H1 (cell line): ENCODE measurements at regions not wholly inside any gene's neighbourhood (a gene's known extent, or its start where the extent isn't known, plus 50 kb on each side); places are given as distances from the start of the nearest gene placed in this dataset.

Experiments used
- CTCF ChIA-PET: fragments of 300-600 bp; sonication (Branson Sonifier 250); formaldehyde crosslinking; loops from one replicate; lab custom pipeline; 2021; ENCODE audit not compliant: partially characterized antibody; lab: Charles Lee
- POLR2A ChIA-PET: fragments of 300-600 bp; sonication (Branson Sonifier 250); formaldehyde crosslinking; loops from one replicate; lab custom pipeline; 2021; ENCODE audit warnings: inconsistent platforms; ENCODE audit not compliant: partially characterized antibody; lab: Charles Lee
- DNase-seq, 2 experiments: peaks; one replicate each; pipeline versions ENCODE4 v3.0.0 to v3.0.0-alpha.2; 2010 to 2022; ENCODE audit warnings: low spot score in 2 of 2, low read depth in 1 of 2, mixed read lengths in 1 of 2
- FAIRE-seq: peaks from 2 replicates; lab custom pipeline; 2011; peaks lifted over from hg19 to GRCh38; lab: Jason Lieb, UNC
- H2AFZ ChIP-seq: 2 replicates; pipeline ENCODE4 v1.8.1; 2012; ENCODE audit warnings: low read length, inconsistent platforms
- H2AK5ac ChIP-seq: 2 replicates; pipeline ENCODE4 v1.6.1; 2013; ENCODE audit warnings: low read depth, low read length
- H2BK120ac ChIP-seq: replicated peaks from 2 replicates; pipeline ENCODE3; 2013; ENCODE audit warnings: low read depth, low read length, inconsistent platforms
- H2BK12ac ChIP-seq: 2 replicates; pipeline ENCODE4 v1.6.1; 2013; ENCODE audit warnings: low read depth, low read length
- H2BK15ac ChIP-seq: 2 replicates; pipeline ENCODE4 v1.6.1; 2013; ENCODE audit warnings: low read length
- H2BK20ac ChIP-seq: 2 replicates; pipeline ENCODE4 v1.6.1; 2013; ENCODE audit warnings: low read length
- H2BK5ac ChIP-seq: 2 replicates; pipeline ENCODE4 v1.6.1; 2013; ENCODE audit warnings: low read depth, low read length
- H3K14ac ChIP-seq: 2 replicates; pipeline ENCODE4 v1.6.1; 2013; ENCODE audit warnings: inconsistent platforms; ENCODE audit not compliant: insufficient read length
- H3K18ac ChIP-seq: 2 replicates; pipeline ENCODE4 v1.6.1; 2013; ENCODE audit warnings: low read length; ENCODE audit errors: extremely low read depth
- H3K23ac ChIP-seq: 2 replicates; pipeline ENCODE4 v1.6.1; 2013; ENCODE audit warnings: inconsistent platforms; ENCODE audit not compliant: insufficient read length
- H3K23me2 ChIP-seq: 2 replicates; pipeline ENCODE4 v1.6.1; 2013; ENCODE audit warnings: low read depth, low read length
- H3K27ac ChIP-seq: 2 replicates; pipeline ENCODE4 v1.6.1; 2011; ENCODE audit warnings: low read depth, low read length, inconsistent platforms
- H3K27me3 ChIP-seq, 4 experiments: replicated peaks in 1 of 4; 1 replicate in 1 of 4; 2 replicates in 3 of 4; pipeline versions ENCODE4 v1.6.1 to v1.8.1; 2011 to 2013; ENCODE audit warnings: low read length in 3 of 4, mild to moderate bottlenecking in 3 of 4, inconsistent platforms in 2 of 4, mixed read lengths in 2 of 4, moderate library complexity in 1 of 4; ENCODE audit not compliant: control insufficient read depth in 3 of 4, insufficient read depth in 3 of 4; ENCODE audit errors: extremely low read depth in 1 of 4
- H3K36me3 ChIP-seq, 4 experiments: 2 replicates each; pipeline versions ENCODE4 v1.6.1 to v1.8.1; 2011 to 2013; ENCODE audit warnings: mild to moderate bottlenecking in 4 of 4, low read length in 3 of 4, moderate library complexity in 2 of 4, control low read depth in 1 of 4, inconsistent platforms in 1 of 4; ENCODE audit not compliant: insufficient read depth in 4 of 4, control insufficient read depth in 2 of 4
- H3K4ac ChIP-seq: replicated peaks from 2 replicates; pipeline ENCODE3; 2013; ENCODE audit warnings: low read length, low read depth, mixed read lengths, inconsistent platforms; ENCODE audit not compliant: insufficient read length
- H3K4me1 ChIP-seq, 4 experiments: replicated peaks in 1 of 4; 1 replicate in 1 of 4; 2 replicates in 3 of 4; pipeline versions ENCODE4 v1.6.1 to v1.8.1; 2011 to 2013; ENCODE audit warnings: low read length in 3 of 4, inconsistent platforms in 2 of 4, mixed read lengths in 1 of 4; ENCODE audit not compliant: insufficient read depth in 4 of 4, control insufficient read depth in 3 of 4
- H3K4me2 ChIP-seq, 2 experiments: 2 replicates each; pipeline versions ENCODE4 v1.6.1 to v1.8.1; 2011 to 2013; ENCODE audit warnings: low read depth in 2 of 2, low read length in 2 of 2, control low read depth in 1 of 2, inconsistent platforms in 1 of 2, mild to moderate bottlenecking in 1 of 2; ENCODE audit not compliant: insufficient read depth in 1 of 2
- H3K4me3 ChIP-seq, 4 experiments: fragments of 200-600, 300-600 bp in 1 of 4; sonication (generic), shearing (Covaris generic), sonication (Bioruptor Twin) in 1 of 4; 2 replicates each; pipeline versions ENCODE4 v1.5.1 to v1.8.1; 2011 to 2016; ENCODE audit warnings: low read length in 4 of 4, low read depth in 3 of 4, control low read depth in 2 of 4, inconsistent platforms in 2 of 4, mild to moderate bottlenecking in 2 of 4, mixed read lengths in 1 of 4, moderate library complexity in 1 of 4; ENCODE audit not compliant: insufficient read depth in 2 of 4; ENCODE audit errors: extremely low read depth in 1 of 4
- H3K56ac ChIP-seq: replicated peaks from 2 replicates; pipeline ENCODE3; 2013; ENCODE audit warnings: low read depth, mild to moderate bottlenecking, mixed read lengths, low read length, inconsistent platforms; ENCODE audit not compliant: insufficient read length
- H3K79me1 ChIP-seq: 2 replicates; pipeline ENCODE4 v1.6.1; 2013; ENCODE audit warnings: low read depth, low read length, control low read depth
- H3K79me2 ChIP-seq, 2 experiments: 2 replicates each; pipeline versions ENCODE4 v1.6.1 to v1.8.1; 2012 to 2013; ENCODE audit warnings: low read length in 2 of 2, mild to moderate bottlenecking in 2 of 2, inconsistent platforms in 1 of 2; ENCODE audit not compliant: insufficient read depth in 2 of 2, control insufficient read depth in 1 of 2
- H3K9ac ChIP-seq, 4 experiments: replicated peaks in 1 of 4; 1 replicate in 1 of 4; 2 replicates in 3 of 4; pipeline versions ENCODE4 v1.6.1 to v1.8.1; 2011 to 2013; ENCODE audit warnings: low read depth in 3 of 4, low read length in 3 of 4, control low read depth in 2 of 4, mild to moderate bottlenecking in 2 of 4, moderate library complexity in 2 of 4, inconsistent platforms in 1 of 4; ENCODE audit errors: extremely low read depth in 1 of 4
- H3K9me3 ChIP-seq, 2 experiments: 2 replicates each; pipeline versions ENCODE4 v1.6.1 to v1.8.1; 2012 to 2013; ENCODE audit warnings: mild to moderate bottlenecking in 2 of 2, moderate library complexity in 2 of 2, control low read depth in 1 of 2, inconsistent platforms in 1 of 2, low read depth in 1 of 2, low read length in 1 of 2, mixed read lengths in 1 of 2; ENCODE audit not compliant: insufficient read depth in 2 of 2
- H4K20me1 ChIP-seq, 2 experiments: replicated peaks in 1 of 2; 2 replicates each; pipeline versions ENCODE3 to v1.8.1; 2011 to 2013; ENCODE audit warnings: inconsistent platforms in 2 of 2, low read length in 2 of 2, mild to moderate bottlenecking in 1 of 2; ENCODE audit not compliant: insufficient read depth in 2 of 2, control insufficient read depth in 1 of 2
- H4K5ac ChIP-seq: 2 replicates; pipeline ENCODE4 v1.6.1; 2013; ENCODE audit warnings: low read length, low read depth, mixed read lengths, inconsistent platforms; ENCODE audit not compliant: insufficient read length
- H4K8ac ChIP-seq: 2 replicates; pipeline ENCODE4 v1.8.0; 2013; ENCODE audit warnings: mild to moderate bottlenecking, moderate library complexity, low read length, inconsistent platforms; ENCODE audit not compliant: insufficient read depth; ENCODE audit errors: extremely low read depth
- H4K91ac ChIP-seq: replicated peaks from 2 replicates; pipeline ENCODE3; 2013; ENCODE audit warnings: low read length, mixed read lengths, inconsistent platforms; ENCODE audit not compliant: insufficient read length
- BACH1 ChIP-seq: IDR thresholded peaks from 2 replicates; pipeline ENCODE4 v1.6.1; 2012; ENCODE audit warnings: low read length, improper control_type of control experiment
- BCL11A ChIP-seq, 2 experiments: IDR thresholded peaks; one replicate each; pipeline ENCODE4 v1.6.1; 2011; ENCODE audit warnings: low read depth in 2 of 2, low read length in 2 of 2, mild to moderate bottlenecking in 2 of 2
- CBX8 ChIP-seq: fragments of 300-800, 300-1000 bp; sonication (generic); IDR thresholded peaks from 2 replicates; pipeline ENCODE4 v1.7.1; 2016; ENCODE audit warnings: low read depth, low read length, borderline replicate concordance
- CEBPB ChIP-seq: IDR thresholded peaks from 2 replicates; pipeline ENCODE4 v1.6.1; 2012; ENCODE audit warnings: low read depth, low read length
- CHD1 ChIP-seq: IDR thresholded peaks from 2 replicates; pipeline ENCODE4 v1.6.1; 2012; ENCODE audit warnings: low read depth, low read length, improper control_type of control experiment
- RNF2 ChIP-seq: fragments of 200-900, 300-1000 bp; sonication (generic); IDR thresholded peaks from 2 replicates; pipeline ENCODE4 v1.7.1; 2016; ENCODE audit warnings: borderline replicate concordance, low read depth, mild to moderate bottlenecking, antibody characterized with exemption, low read length; ENCODE audit not compliant: poor library complexity, severe bottlenecking; ENCODE audit errors: missing control alignments
- SIRT6 ChIP-seq: IDR thresholded peaks from one replicate; pipeline ENCODE4 v1.7.1; 2012; ENCODE audit warnings: low read length, inconsistent platforms
- SUZ12 ChIP-seq: fragments of 200-600 bp; sonication (generic); IDR thresholded peaks from 2 replicates; pipeline ENCODE4 v1.6.1; 2012; ENCODE audit warnings: mild to moderate bottlenecking, inconsistent platforms, low read length, moderate library complexity, mixed read lengths
- YY1 ChIP-seq: IDR thresholded peaks from 2 replicates; pipeline ENCODE4 v1.6.1; 2011; ENCODE audit warnings: low read depth, mild to moderate bottlenecking, low read length
- WGBS, 2 experiments: shearing (Covaris generic) in 1 of 2; methylation state at CpG; one replicate each; pipeline versions ENCODE4 v1.1.6 to v1.1.7; 2013 to 2015; ENCODE audit warnings: low lambda C conversion rate in 2 of 2, mixed read lengths in 2 of 2, inconsistent platforms in 1 of 2, low coverage in 1 of 2, missing lambda C conversion rate in 1 of 2; ENCODE audit not compliant: insufficient replicate concordance in 2 of 2, insufficient coverage in 1 of 2, insufficient read length in 1 of 2; ENCODE audit errors: extremely low coverage in 1 of 2, missing lambda C conversion rate in 1 of 2; 5-methylcytosine and 5-hydroxymethylcytosine counted together
- TF ChIP-seq, protein P1 (sequence below): IDR thresholded peaks from 2 replicates; pipeline ENCODE4 v1.6.1; 2012; ENCODE audit warnings: low read length, inconsistent platforms

DNA sequence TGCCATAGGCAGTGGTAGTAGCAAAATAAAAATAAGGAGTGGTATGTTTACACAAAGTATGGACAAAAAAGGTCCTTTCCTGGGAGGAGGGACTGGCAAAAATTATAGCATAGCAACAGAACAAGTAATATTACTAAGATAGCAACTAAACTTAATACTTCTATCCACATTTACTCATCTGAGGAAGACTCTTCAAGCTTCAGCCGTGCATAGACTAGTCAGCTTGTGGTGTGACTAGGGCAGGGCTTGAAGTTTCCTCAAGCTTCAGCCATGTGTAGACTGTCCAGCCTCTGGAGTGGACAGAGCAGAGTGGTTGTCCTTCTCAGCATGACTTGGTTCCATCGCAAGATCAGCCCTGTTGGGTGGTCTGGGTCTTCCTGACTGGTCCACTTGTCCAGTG, 268.3 kb upstream of the RBMY1B start:
- Histone ChIP-seq H3K9ac (no peak overlapping the region), H4K20me1 (no peaks in the 10 kb centered on the region), H3K4me2 (no peak overlapping the region), H3K4me1 (no peaks in the 10 kb centered on the region), H3K4ac (no peak overlapping the region), H3K23me2 (no peaks in the 10 kb centered on the region), H3K79me2 (no peaks in the 10 kb centered on the region), H2AFZ (no peak overlapping the region), H2BK120ac (no peak overlapping the region), H3K4me3 (no peak overlapping the region), H4K5ac (no peak overlapping the region), H2AK5ac (no peak overlapping the region), H3K18ac (no peak overlapping the region), H2BK15ac (no peak overlapping the region), H3K27ac (no peak overlapping the region), H2BK5ac (no peak overlapping the region), H3K79me1 (no peaks in the 10 kb centered on the region), H3K27me3 (no peaks in the 10 kb centered on the region), H2BK12ac (no peak overlapping the region), H2BK20ac (no peak overlapping the region), H3K36me3 (no peaks in the 10 kb centered on the region), H4K8ac (no peak overlapping the region), H3K56ac (no peak overlapping the region), H3K14ac (no peak overlapping the region), H4K91ac (no peak overlapping the region), H3K23ac (no peak overlapping the region), H3K9me3 (peaks cover 0 to 45% of the 10 kb centered on the region in 2 experiments; a peak in 1 of 4 replicates)
- WGBS, 2 experiments: 40% methylated on average over 1 of the region's 2 CpGs; no CpG with 5 or more reads in 1 of the 2 experiments
- no peak for FAIRE-seq
- CTCF ChIA-PET: no interaction called here
- POLR2A ChIA-PET: no interaction called here
- no peak for DNase-seq
- TF ChIP-seq SUZ12 (no peak), CBX8 (no peak), BCL11A (IDR thresholded peaks at IDR 0.05; ENCODE audit: low read depth in 2 of 2, low read length in 2 of 2) (no peak), BACH1 (no peak), YY1 (no peak), RNF2 (no peak), SIRT6 (no peak), CHD1 (no peak), CEBPB (no peak)
- TF ChIP-seq, protein P1, sequence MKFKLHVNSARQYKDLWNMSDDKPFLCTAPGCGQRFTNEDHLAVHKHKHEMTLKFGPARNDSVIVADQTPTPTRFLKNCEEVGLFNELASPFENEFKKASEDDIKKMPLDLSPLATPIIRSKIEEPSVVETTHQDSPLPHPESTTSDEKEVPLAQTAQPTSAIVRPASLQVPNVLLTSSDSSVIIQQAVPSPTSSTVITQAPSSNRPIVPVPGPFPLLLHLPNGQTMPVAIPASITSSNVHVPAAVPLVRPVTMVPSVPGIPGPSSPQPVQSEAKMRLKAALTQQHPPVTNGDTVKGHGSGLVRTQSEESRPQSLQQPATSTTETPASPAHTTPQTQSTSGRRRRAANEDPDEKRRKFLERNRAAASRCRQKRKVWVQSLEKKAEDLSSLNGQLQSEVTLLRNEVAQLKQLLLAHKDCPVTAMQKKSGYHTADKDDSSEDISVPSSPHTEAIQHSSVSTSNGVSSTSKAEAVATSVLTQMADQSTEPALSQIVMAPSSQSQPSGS: no peak
